Astrocyte (in vitro differentiated cells and primary cell): ENCODE measurements at regions not wholly inside any gene's neighbourhood (a gene's known extent, or its start where the extent isn't known, plus 50 kb on each side); places are given as distances from the start of the nearest gene placed in this dataset.

Experiments
- CTCF ChIP-seq: IDR thresholded peaks from 2 replicates; pipeline ENCODE4 v1.5.1; 2011; ENCODE audit warnings: low read depth, mild to moderate bottlenecking, inconsistent platforms, low read length, moderate library complexity; ENCODE audit not compliant: insufficient read depth
- EZH2 ChIP-seq: IDR thresholded peaks from 2 replicates; pipeline ENCODE4 v1.6.1; 2012; ENCODE audit warnings: mild to moderate bottlenecking, low read length, inconsistent platforms; ENCODE audit not compliant: insufficient read depth

GRCh38 chrX:7574325-7574724 is 268.6 kb upstream of the VCX start:
- TF ChIP-seq CTCF (no peak), EZH2 (no peak)
